K562 (cell line): ENCODE measurements at regions not wholly inside any gene's neighbourhood (a gene's known extent, or its start where the extent isn't known, plus 50 kb on each side); places are given as distances from the start of the nearest gene placed in this dataset.

Experiments used
- ATAC-seq: fragments of 200-7000 bp; cut with Tn5 transposase; 3 replicates; pipeline ENCODE4 v1.9.1; 2020; ENCODE audit warnings: moderate library complexity
- BruUV-seq: library from RNA; stranded (reverse); fragments of 400-500 nt; replicated peaks from 2 replicates; lab custom pipeline; 2021; lab: Mats Ljungman, UMichigan
- CTCF ChIA-PET: fragments of 300-600 bp; formaldehyde crosslinking; extraction: SDS; loops from one replicate; lab custom pipeline; 2021; ENCODE audit warnings: low intra/inter-chr PET ratio; lab: Yijun Ruan, JAX
- POLR2A ChIA-PET: fragments of 300-600, 350-650 bp; sonication (Branson Sonifier 250); formaldehyde crosslinking; extraction: SDS; loops from one replicate; lab custom pipeline; 2021; ENCODE audit warnings: antibody characterized with exemption, inconsistent platforms; lab: Yijun Ruan, JAX
- DNase-seq, 4 experiments: peaks; one replicate each; pipeline versions ENCODE4 v3.0.0 to v3.0.0-alpha.2; 2011 to 2018; ENCODE audit warnings: low spot score in 3 of 4, mixed read lengths in 3 of 4; ENCODE audit errors: extremely low read depth in 1 of 4
- FAIRE-seq: peaks from 2 replicates; lab custom pipeline; 2011; peaks lifted over from hg19 to GRCh38; lab: Jason Lieb, UNC
- H2AFZ ChIP-seq: 2 replicates; pipeline ENCODE4 v1.6.0; 2011; ENCODE audit warnings: low read depth, low read length, control low read depth, inconsistent platforms
- H3K27ac ChIP-seq: fragments of 200-600 bp; 3 replicates; pipeline ENCODE4 v1.8.0; 2011; ENCODE audit warnings: low read depth, mild to moderate bottlenecking, control low read depth, inconsistent platforms, low read length, moderate library complexity, mixed read lengths; ENCODE audit errors: extremely low read depth
- H3K27me3 ChIP-seq, 2 experiments: fragments of 300-600 bp in 1 of 2; 2 replicates in 1 of 2; 3 replicates in 1 of 2; pipeline versions ENCODE4 v1.6.0 to v1.8.0; 2011; ENCODE audit warnings: inconsistent platforms in 2 of 2, low read length in 2 of 2, mild to moderate bottlenecking in 1 of 2, mixed read lengths in 1 of 2, moderate library complexity in 1 of 2; ENCODE audit not compliant: control insufficient read depth in 2 of 2, insufficient read depth in 2 of 2
- H3K36me3 ChIP-seq: fragments of 300-600 bp; 3 replicates; pipeline ENCODE4 v1.8.0; 2011; ENCODE audit warnings: mild to moderate bottlenecking, low read length, inconsistent platforms; ENCODE audit not compliant: control insufficient read depth, insufficient read depth
- H3K4me1 ChIP-seq, 2 experiments: fragments of 200-600 bp in 1 of 2; replicated peaks in 1 of 2; 2 replicates in 1 of 2; 3 replicates in 1 of 2; pipeline versions ENCODE4 v1.5.1 to v1.8.0; 2011; ENCODE audit warnings: inconsistent platforms in 2 of 2, low read length in 2 of 2, mild to moderate bottlenecking in 1 of 2, mixed read lengths in 1 of 2, moderate library complexity in 1 of 2; ENCODE audit not compliant: control insufficient read depth in 2 of 2, insufficient read depth in 2 of 2
- H3K4me2 ChIP-seq: 2 replicates; pipeline ENCODE4 v1.6.1; 2011; ENCODE audit warnings: low read length, control low read depth, inconsistent platforms, mixed read lengths; ENCODE audit not compliant: insufficient read depth
- H3K4me3 ChIP-seq: fragments of 200-600 bp; sonication (generic), shearing (Covaris generic); 2 replicates; pipeline ENCODE4 v1.5.1; 2016; ENCODE audit warnings: control low read depth, inconsistent platforms
- H3K79me2 ChIP-seq: fragments of 200-600 bp; 3 replicates; pipeline ENCODE4 v1.8.0; 2011; ENCODE audit warnings: low read length, inconsistent platforms; ENCODE audit not compliant: control insufficient read depth, insufficient read depth
- H3K9ac ChIP-seq, 2 experiments: 2 replicates each; pipeline versions ENCODE4 v1.6.0 to v1.6.1; 2011; ENCODE audit warnings: low read depth in 2 of 2, low read length in 2 of 2, control low read depth in 1 of 2, inconsistent platforms in 1 of 2, mild to moderate bottlenecking in 1 of 2, mixed read lengths in 1 of 2; ENCODE audit not compliant: insufficient read depth in 1 of 2
- H3K9me1 ChIP-seq: one replicate; pipeline ENCODE4 v1.6.0; 2011; ENCODE audit warnings: inconsistent platforms, mild to moderate bottlenecking, low read length, moderate library complexity; ENCODE audit not compliant: control insufficient read depth, insufficient read depth
- H3K9me3 ChIP-seq: replicated peaks from 2 replicates; pipeline ENCODE4 v1.5.1; 2011; ENCODE audit warnings: low read depth, low read length, inconsistent platforms; ENCODE audit not compliant: control insufficient read depth, insufficient read depth
- H4K20me1 ChIP-seq: replicated peaks from 2 replicates; pipeline ENCODE4 v1.6.1; 2011; ENCODE audit warnings: low read length, inconsistent platforms, mixed read lengths; ENCODE audit not compliant: control insufficient read depth, insufficient read depth
- CCNT2 ChIP-seq: IDR thresholded peaks from 2 replicates; pipeline ENCODE4 v1.6.1; 2011; ENCODE audit warnings: borderline replicate concordance, low read depth, mild to moderate bottlenecking, moderate library complexity, mixed read lengths, low read length; ENCODE audit not compliant: insufficient read length; ENCODE audit errors: extremely low read depth
- HMG20B ChIP-seq: fragments of 250-450 bp; sonication (Bioruptor Pico); IDR thresholded peaks from 2 replicates; pipeline ENCODE4 v1.5.0; 2021; ENCODE audit warnings: mild to moderate bottlenecking
- KLF16 ChIP-seq: IDR thresholded peaks from 2 replicates; pipeline ENCODE4 v1.6.1; 2016; ENCODE audit warnings: antibody characterized with exemption
- MEF2A ChIP-seq: IDR thresholded peaks from 2 replicates; pipeline ENCODE4 v1.6.1; 2011; ENCODE audit warnings: low read depth, mild to moderate bottlenecking, low read length, moderate library complexity; ENCODE audit not compliant: control insufficient read depth
- POLR2B ChIP-seq: fragments of 450-650 bp; IDR thresholded peaks from 2 replicates; pipeline ENCODE4 v1.6.1; 2018; ENCODE audit warnings: low read depth; ENCODE audit not compliant: partially characterized antibody
- WGBS: fragments of 100-300 bp; shearing (Covaris generic); methylation state at CpG from one replicate; pipeline ENCODE4 v1.1.6; 2016; ENCODE audit warnings: low coverage, mixed read lengths; ENCODE audit not compliant: insufficient coverage; ENCODE audit errors: missing lambda C conversion rate; 5-methylcytosine and 5-hydroxymethylcytosine counted together
- in situ Hi-C: fragments of 300-500 bp; cut with MboI; formaldehyde crosslinking; loops from 4 replicates; pipeline ENCODE4 v1.15.0; 2018; ENCODE audit warnings: inconsistent platforms, mixed read lengths
- intact Hi-C: fragments of 100-400 bp; cut with micrococcal nuclease; formaldehyde crosslinking; loops from 2 replicates; pipeline ENCODE4 v1.14.2; 2022
- TF ChIP-seq, protein P1 (sequence below): sonication (generic); formaldehyde crosslinking; IDR thresholded peaks from 2 replicates; pipeline ENCODE4 v1.8.0; 2023; ENCODE audit warnings: missing genetic modification reagents, mild to moderate bottlenecking, borderline replicate concordance
- TF ChIP-seq, protein P2 (sequence below): sonication (generic); formaldehyde crosslinking; IDR thresholded peaks from 2 replicates; pipeline ENCODE4 v1.8.0; 2022; ENCODE audit warnings: mild to moderate bottlenecking, missing genetic modification reagents
- TF ChIP-seq, protein P3 (sequence below): fragments of 250-450 bp; sonication (Bioruptor Pico); IDR thresholded peaks from 2 replicates; pipeline ENCODE4 v1.6.1; 2021; ENCODE audit warnings: mild to moderate bottlenecking

DNA sequence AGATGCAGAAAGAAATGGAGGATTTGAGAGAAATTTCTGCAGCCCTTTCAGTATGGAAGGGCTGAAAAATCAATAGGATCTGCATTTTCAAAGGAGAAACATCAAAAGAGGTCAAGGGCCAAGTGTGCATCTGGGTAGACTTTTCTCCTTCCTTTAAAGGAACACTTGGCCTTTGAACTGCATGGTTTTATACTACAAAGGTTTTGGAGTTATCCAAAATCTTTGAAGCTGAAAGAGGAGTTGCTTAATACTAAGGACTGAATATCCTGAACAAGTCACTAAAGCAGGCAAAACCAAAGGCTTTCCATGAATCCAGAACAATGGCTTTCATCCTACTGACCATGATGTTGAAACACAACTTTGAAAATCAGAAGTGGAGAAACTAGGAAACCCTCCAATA is 553.7 kb upstream of the LMCD1 start (continued):
- TF ChIP-seq, protein P1, sequence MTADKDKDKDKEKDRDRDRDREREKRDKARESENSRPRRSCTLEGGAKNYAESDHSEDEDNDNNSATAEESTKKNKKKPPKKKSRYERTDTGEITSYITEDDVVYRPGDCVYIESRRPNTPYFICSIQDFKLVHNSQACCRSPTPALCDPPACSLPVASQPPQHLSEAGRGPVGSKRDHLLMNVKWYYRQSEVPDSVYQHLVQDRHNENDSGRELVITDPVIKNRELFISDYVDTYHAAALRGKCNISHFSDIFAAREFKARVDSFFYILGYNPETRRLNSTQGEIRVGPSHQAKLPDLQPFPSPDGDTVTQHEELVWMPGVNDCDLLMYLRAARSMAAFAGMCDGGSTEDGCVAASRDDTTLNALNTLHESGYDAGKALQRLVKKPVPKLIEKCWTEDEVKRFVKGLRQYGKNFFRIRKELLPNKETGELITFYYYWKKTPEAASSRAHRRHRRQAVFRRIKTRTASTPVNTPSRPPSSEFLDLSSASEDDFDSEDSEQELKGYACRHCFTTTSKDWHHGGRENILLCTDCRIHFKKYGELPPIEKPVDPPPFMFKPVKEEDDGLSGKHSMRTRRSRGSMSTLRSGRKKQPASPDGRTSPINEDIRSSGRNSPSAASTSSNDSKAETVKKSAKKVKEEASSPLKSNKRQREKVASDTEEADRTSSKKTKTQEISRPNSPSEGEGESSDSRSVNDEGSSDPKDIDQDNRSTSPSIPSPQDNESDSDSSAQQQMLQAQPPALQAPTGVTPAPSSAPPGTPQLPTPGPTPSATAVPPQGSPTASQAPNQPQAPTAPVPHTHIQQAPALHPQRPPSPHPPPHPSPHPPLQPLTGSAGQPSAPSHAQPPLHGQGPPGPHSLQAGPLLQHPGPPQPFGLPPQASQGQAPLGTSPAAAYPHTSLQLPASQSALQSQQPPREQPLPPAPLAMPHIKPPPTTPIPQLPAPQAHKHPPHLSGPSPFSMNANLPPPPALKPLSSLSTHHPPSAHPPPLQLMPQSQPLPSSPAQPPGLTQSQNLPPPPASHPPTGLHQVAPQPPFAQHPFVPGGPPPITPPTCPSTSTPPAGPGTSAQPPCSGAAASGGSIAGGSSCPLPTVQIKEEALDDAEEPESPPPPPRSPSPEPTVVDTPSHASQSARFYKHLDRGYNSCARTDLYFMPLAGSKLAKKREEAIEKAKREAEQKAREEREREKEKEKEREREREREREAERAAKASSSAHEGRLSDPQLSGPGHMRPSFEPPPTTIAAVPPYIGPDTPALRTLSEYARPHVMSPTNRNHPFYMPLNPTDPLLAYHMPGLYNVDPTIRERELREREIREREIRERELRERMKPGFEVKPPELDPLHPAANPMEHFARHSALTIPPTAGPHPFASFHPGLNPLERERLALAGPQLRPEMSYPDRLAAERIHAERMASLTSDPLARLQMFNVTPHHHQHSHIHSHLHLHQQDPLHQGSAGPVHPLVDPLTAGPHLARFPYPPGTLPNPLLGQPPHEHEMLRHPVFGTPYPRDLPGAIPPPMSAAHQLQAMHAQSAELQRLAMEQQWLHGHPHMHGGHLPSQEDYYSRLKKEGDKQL (CRISPR knock-in tag): no peak
- TF ChIP-seq, protein P2, sequence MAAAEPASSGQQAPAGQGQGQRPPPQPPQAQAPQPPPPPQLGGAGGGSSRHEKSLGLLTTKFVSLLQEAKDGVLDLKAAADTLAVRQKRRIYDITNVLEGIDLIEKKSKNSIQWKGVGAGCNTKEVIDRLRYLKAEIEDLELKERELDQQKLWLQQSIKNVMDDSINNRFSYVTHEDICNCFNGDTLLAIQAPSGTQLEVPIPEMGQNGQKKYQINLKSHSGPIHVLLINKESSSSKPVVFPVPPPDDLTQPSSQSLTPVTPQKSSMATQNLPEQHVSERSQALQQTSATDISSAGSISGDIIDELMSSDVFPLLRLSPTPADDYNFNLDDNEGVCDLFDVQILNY: no peak
- TF ChIP-seq, protein P3, sequence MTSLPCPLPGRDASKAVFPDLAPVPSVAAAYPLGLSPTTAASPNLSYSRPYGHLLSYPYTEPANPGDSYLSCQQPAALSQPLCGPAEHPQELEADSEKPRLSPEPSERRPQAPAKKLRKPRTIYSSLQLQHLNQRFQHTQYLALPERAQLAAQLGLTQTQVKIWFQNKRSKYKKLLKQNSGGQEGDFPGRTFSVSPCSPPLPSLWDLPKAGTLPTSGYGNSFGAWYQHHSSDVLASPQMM (CRISPR knock-in tag): no peak

DNA sequence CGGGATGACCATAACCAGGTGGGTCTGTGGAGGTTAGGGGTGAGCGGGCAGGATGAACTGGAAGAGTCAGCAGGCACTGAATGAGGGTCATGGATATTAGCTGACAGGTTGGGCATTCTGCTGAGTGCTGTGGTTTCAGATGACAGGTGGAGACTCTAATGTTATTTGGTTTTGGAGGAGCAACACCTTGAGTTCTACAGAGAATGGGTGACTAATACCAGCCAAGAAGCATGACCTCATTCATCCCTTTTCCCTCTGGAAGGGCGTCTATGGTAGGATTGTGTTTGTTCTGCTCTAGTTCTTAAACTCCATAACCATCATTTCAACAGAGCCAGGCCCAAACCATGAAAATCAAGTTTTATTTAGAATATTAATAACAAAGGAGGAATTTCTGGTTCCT is 550.7 kb upstream of the LMCD1 start:
- H3K9me1 ChIP-seq: no peaks in the 10 kb centered on the region
- H3K9ac ChIP-seq: no peak overlapping the region
- ChIA-PET POLR2A (no interaction called here), CTCF (no interaction called here)
- WGBS: 4% methylated on average over 3 of the region's 3 CpGs
- H2AFZ ChIP-seq: no peak overlapping the region
- no peak overlapping the region for H3K27ac ChIP-seq
- BruUV-seq: no TSS peak
- no peak for ATAC-seq
- H3K4me2 ChIP-seq: no peak overlapping the region
- no peaks in the 10 kb centered on the region for H4K20me1 ChIP-seq
- intact Hi-C loops (no loop called here), in situ Hi-C loops (no loop called here)
- H3K4me1 ChIP-seq: no peaks in the 10 kb centered on the region
- no peak overlapping the region for H3K4me3 ChIP-seq
- H3K9me3 ChIP-seq: peaks cover 1% of the 10 kb centered on the region; the same call in 1 of the 2 replicates
- no peak for FAIRE-seq
- H3K27me3 ChIP-seq: no peaks in the 10 kb centered on the region
- H3K36me3 ChIP-seq: no peaks in the 10 kb centered on the region
- DNase-seq: no peak
- H3K79me2 ChIP-seq: no peaks in the 10 kb centered on the region
- TF ChIP-seq HMG20B (CRISPR knock-in tag) (no peak), POLR2B (no peak), CCNT2 (no peak), KLF16 (no peak), MEF2A (no peak)
- TF ChIP-seq, protein P1 (CRISPR knock-in tag): no peak
